H9 (cell line): ENCODE measurements at regions not wholly inside any gene's neighbourhood (a gene's known extent, or its start where the extent isn't known, plus 50 kb on each side); places are given as distances from the start of the nearest gene placed in this dataset.

ENCODE experiments used
- DNase-seq: peaks from one replicate; pipeline ENCODE4 v3.0.0-alpha.2; 2017
- H2AFZ ChIP-seq: one replicate; pipeline ENCODE4 v1.6.1; 2013; ENCODE audit warnings: mild to moderate bottlenecking, low read length, control low read depth, moderate library complexity
- H2AK5ac ChIP-seq: 2 replicates; pipeline ENCODE4 v1.6.1; 2013; ENCODE audit warnings: low read length, control low read depth, mixed read lengths; ENCODE audit not compliant: insufficient read length
- H2BK120ac ChIP-seq: one replicate; pipeline ENCODE4 v1.6.1; 2013; ENCODE audit warnings: low read depth, mild to moderate bottlenecking, low read length, control low read depth, inconsistent platforms; ENCODE audit not compliant: poor library complexity, severe bottlenecking
- H2BK12ac ChIP-seq: 2 replicates; pipeline ENCODE4 v1.6.1; 2013; ENCODE audit warnings: low read length, control low read depth, mixed read lengths, low read depth; ENCODE audit not compliant: insufficient read length
- H2BK15ac ChIP-seq: 2 replicates; pipeline ENCODE4 v1.6.1; 2013; ENCODE audit warnings: low read depth, low read length, control low read depth
- H2BK20ac ChIP-seq: one replicate; pipeline ENCODE4 v1.6.1; 2013; ENCODE audit warnings: low read depth, mild to moderate bottlenecking, low read length, control low read depth, inconsistent platforms; ENCODE audit not compliant: poor library complexity, severe bottlenecking
- H2BK5ac ChIP-seq: 2 replicates; pipeline ENCODE4 v1.6.1; 2013; ENCODE audit warnings: low read length, control low read depth, mixed read lengths; ENCODE audit not compliant: insufficient read length
- H3K14ac ChIP-seq: 2 replicates; pipeline ENCODE4 v1.6.1; 2013; ENCODE audit warnings: low read length, control low read depth; ENCODE audit not compliant: insufficient read depth
- H3K18ac ChIP-seq: 2 replicates; pipeline ENCODE4 v1.6.1; 2013; ENCODE audit warnings: low read depth, mild to moderate bottlenecking, mixed read lengths, low read length, control low read depth; ENCODE audit not compliant: insufficient read length
- H3K23ac ChIP-seq: 2 replicates; pipeline ENCODE4 v1.6.1; 2013; ENCODE audit warnings: low read length, control low read depth, mixed read lengths, low read depth; ENCODE audit not compliant: insufficient read length
- H3K23me2 ChIP-seq: 2 replicates; pipeline ENCODE4 v1.6.1; 2013; ENCODE audit warnings: low read depth, mild to moderate bottlenecking, mixed read lengths, low read length, control low read depth; ENCODE audit not compliant: insufficient read length, poor library complexity, severe bottlenecking
- H3K27ac ChIP-seq: 2 replicates; pipeline ENCODE4 v1.5.1; 2013; ENCODE audit warnings: low read length, control low read depth, mixed read lengths, low read depth; ENCODE audit not compliant: insufficient read length
- H3K27me3 ChIP-seq: 2 replicates; pipeline ENCODE4 v1.6.1; 2013; ENCODE audit warnings: low read length, control low read depth, inconsistent platforms; ENCODE audit not compliant: insufficient read depth
- H3K4ac ChIP-seq: 2 replicates; pipeline ENCODE4 v1.6.1; 2013; ENCODE audit warnings: low read depth, mild to moderate bottlenecking, control low read depth, inconsistent platforms, low read length, moderate library complexity
- H3K4me1 ChIP-seq: 2 replicates; pipeline ENCODE4 v1.6.1; 2013; ENCODE audit warnings: low read length, control low read depth, inconsistent platforms; ENCODE audit not compliant: insufficient read depth
- H3K4me2 ChIP-seq: 2 replicates; pipeline ENCODE4 v1.6.1; 2013; ENCODE audit warnings: low read length, control low read depth, mixed read lengths; ENCODE audit not compliant: insufficient read length, insufficient read depth
- H3K56ac ChIP-seq: 2 replicates; pipeline ENCODE4 v1.6.1; 2013; ENCODE audit warnings: low read depth, mild to moderate bottlenecking, mixed read lengths, low read length, control low read depth; ENCODE audit not compliant: insufficient read length
- H3K79me1 ChIP-seq: 2 replicates; pipeline ENCODE4 v1.6.1; 2013; ENCODE audit warnings: low read depth, mild to moderate bottlenecking, moderate library complexity, low read length, control low read depth, inconsistent platforms; ENCODE audit not compliant: insufficient read depth, poor library complexity, severe bottlenecking
- H3K79me2 ChIP-seq: 2 replicates; pipeline ENCODE4 v1.6.1; 2013; ENCODE audit warnings: low read length, control low read depth, inconsistent platforms; ENCODE audit not compliant: insufficient read depth
- H3K9ac ChIP-seq: 2 replicates; pipeline ENCODE4 v1.6.1; 2013; ENCODE audit warnings: low read length, control low read depth, mixed read lengths; ENCODE audit not compliant: insufficient read length; ENCODE audit errors: extremely low read depth
- H3K9me3 ChIP-seq: one replicate; pipeline ENCODE4 v1.6.1; 2013; ENCODE audit warnings: low read depth, low read length, inconsistent platforms; ENCODE audit not compliant: control insufficient read depth
- H3T11ph ChIP-seq: one replicate; pipeline ENCODE4 v1.6.1; 2013; ENCODE audit warnings: mild to moderate bottlenecking, low read length, control low read depth, inconsistent platforms
- H4K20me1 ChIP-seq: one replicate; pipeline ENCODE4 v1.6.1; 2013; ENCODE audit not compliant: control insufficient read depth, insufficient read length, insufficient read depth
- H4K5ac ChIP-seq: 2 replicates; pipeline ENCODE4 v1.6.1; 2013; ENCODE audit warnings: low read depth, mild to moderate bottlenecking, mixed read lengths, low read length, control low read depth; ENCODE audit not compliant: insufficient read length
- H4K8ac ChIP-seq: replicated peaks from 2 replicates; pipeline ENCODE4 v1.6.1; 2013; ENCODE audit warnings: low read length, control low read depth, mixed read lengths, low read depth; ENCODE audit not compliant: insufficient read length
- H4K91ac ChIP-seq: 2 replicates; pipeline ENCODE4 v1.6.1; 2013; ENCODE audit warnings: low read depth, mild to moderate bottlenecking, moderate library complexity, mixed read lengths, low read length, control low read depth; ENCODE audit not compliant: insufficient read length
- H3K27ac Mint-ChIP-seq, 3 experiments: 2 replicates in 2 of 3; 3 replicates in 1 of 3; pipeline ENCODE4 v1.8.0; 2020 to 2021; ENCODE audit warnings: mixed read lengths in 3 of 3, mild to moderate bottlenecking in 1 of 3, moderate library complexity in 1 of 3
- H3K27me3 Mint-ChIP-seq: 2 replicates; pipeline ENCODE4 v1.8.0; 2021; ENCODE audit warnings: low read depth, mild to moderate bottlenecking, moderate library complexity, mixed read lengths
- H3K36me3 Mint-ChIP-seq, 3 experiments: 2 replicates in 2 of 3; 3 replicates in 1 of 3; pipeline ENCODE4 v1.8.0; 2020 to 2021; ENCODE audit warnings: low read depth in 3 of 3, mixed read lengths in 3 of 3; ENCODE audit not compliant: insufficient read depth in 1 of 3
- H3K4me1 Mint-ChIP-seq, 2 experiments: 2 replicates each; pipeline ENCODE4 v1.8.0; 2020; ENCODE audit warnings: mixed read lengths in 2 of 2
- H3K4me3 Mint-ChIP-seq, 2 experiments: 2 replicates in 1 of 2; 3 replicates in 1 of 2; pipeline ENCODE4 v1.8.0; 2020 to 2021; ENCODE audit warnings: mild to moderate bottlenecking in 2 of 2, mixed read lengths in 2 of 2, moderate library complexity in 1 of 2
- H3K9me3 Mint-ChIP-seq, 2 experiments: 2 replicates in 1 of 2; 3 replicates in 1 of 2; pipeline ENCODE4 v1.8.0; 2020; ENCODE audit warnings: mild to moderate bottlenecking in 2 of 2, mixed read lengths in 2 of 2, moderate library complexity in 1 of 2
- TF ChIP-seq, protein P1 (sequence below): fragments of 200-600 bp; sonication (generic); conservative IDR thresholded peaks from 3 replicates; pipeline ENCODE4 v1.8.0; 2021; ENCODE audit warnings: antibody characterized with exemption, mild to moderate bottlenecking

DNA sequence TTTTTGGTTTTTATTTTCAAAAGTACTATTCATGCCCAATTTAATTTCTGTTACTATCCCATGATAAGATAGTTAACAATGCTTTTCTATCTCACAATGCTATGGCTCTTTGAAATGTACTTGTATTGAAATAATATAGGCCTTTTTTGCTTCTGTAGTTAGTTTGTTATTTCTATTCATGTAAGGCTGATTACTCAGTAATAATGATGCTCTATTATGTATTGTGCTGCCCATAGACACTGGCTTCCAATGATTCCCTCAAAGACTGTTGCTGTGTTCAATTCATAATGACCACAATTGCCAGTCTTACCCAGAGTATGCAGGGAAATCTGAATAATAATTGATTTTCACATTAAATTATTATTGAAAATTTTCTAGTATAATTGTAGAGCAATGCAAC lies 155.5 kb upstream of the POT1 start:
- Histone ChIP-seq H3K56ac (no peak overlapping the region), H3K9ac (no peak overlapping the region), H3K79me2 (no peaks in the 10 kb centered on the region), H3K27ac (no peak overlapping the region), H2AFZ (no peak overlapping the region), H3K4me1 (no peaks in the 10 kb centered on the region), H2BK120ac (no peak overlapping the region), H3K23me2 (no peaks in the 10 kb centered on the region), H2AK5ac (no peak overlapping the region), H3K9me3 (no peaks in the 10 kb centered on the region), H3K27me3 (no peaks in the 10 kb centered on the region), H3T11ph (no peak overlapping the region), H3K4me2 (no peak overlapping the region), H4K91ac (no peak overlapping the region), H3K79me1 (no peaks in the 10 kb centered on the region), H3K14ac (no peak overlapping the region), H3K18ac (no peak overlapping the region), H4K5ac (no peak overlapping the region), H2BK15ac (no peak overlapping the region), H2BK20ac (no peak overlapping the region), H4K20me1 (no peaks in the 10 kb centered on the region), H2BK5ac (no peak overlapping the region), H4K8ac (no peak overlapping the region), H3K23ac (no peak overlapping the region), H3K4ac (no peak overlapping the region), H2BK12ac (no peak overlapping the region)
- Mint-ChIP-seq H3K9me3 (no peaks in the 10 kb centered on the region), H3K4me1 (0 out of 4 replicates have a peak, but pooled peaks cover 0 to 4% of the 10 kb centered on the region in 2 experiments), H3K36me3 (no peaks in the 10 kb centered on the region), H3K27ac (no peak overlapping the region), H3K27me3 (no peaks in the 10 kb centered on the region), H3K4me3 (no peak overlapping the region)
- no peak for DNase-seq
- TF ChIP-seq, protein P1, sequence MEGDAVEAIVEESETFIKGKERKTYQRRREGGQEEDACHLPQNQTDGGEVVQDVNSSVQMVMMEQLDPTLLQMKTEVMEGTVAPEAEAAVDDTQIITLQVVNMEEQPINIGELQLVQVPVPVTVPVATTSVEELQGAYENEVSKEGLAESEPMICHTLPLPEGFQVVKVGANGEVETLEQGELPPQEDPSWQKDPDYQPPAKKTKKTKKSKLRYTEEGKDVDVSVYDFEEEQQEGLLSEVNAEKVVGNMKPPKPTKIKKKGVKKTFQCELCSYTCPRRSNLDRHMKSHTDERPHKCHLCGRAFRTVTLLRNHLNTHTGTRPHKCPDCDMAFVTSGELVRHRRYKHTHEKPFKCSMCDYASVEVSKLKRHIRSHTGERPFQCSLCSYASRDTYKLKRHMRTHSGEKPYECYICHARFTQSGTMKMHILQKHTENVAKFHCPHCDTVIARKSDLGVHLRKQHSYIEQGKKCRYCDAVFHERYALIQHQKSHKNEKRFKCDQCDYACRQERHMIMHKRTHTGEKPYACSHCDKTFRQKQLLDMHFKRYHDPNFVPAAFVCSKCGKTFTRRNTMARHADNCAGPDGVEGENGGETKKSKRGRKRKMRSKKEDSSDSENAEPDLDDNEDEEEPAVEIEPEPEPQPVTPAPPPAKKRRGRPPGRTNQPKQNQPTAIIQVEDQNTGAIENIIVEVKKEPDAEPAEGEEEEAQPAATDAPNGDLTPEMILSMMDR, result no peak
